OCI-LY7 (cell line): ENCODE measurements at regions not wholly inside any gene's neighbourhood (a gene's known extent, or its start where the extent isn't known, plus 50 kb on each side); places are given as distances from the start of the nearest gene placed in this dataset.

Experiments used
- EZH2phosphoT487 ChIP-seq: fragments of 200-600 bp; sonication (generic); IDR thresholded peaks from 2 replicates; pipeline ENCODE4 v1.6.1; 2018; ENCODE audit warnings: low read depth, borderline replicate concordance, mild to moderate bottlenecking, mixed run types, antibody characterized with exemption, low read length, moderate library complexity, mixed read lengths
- TF ChIP-seq, protein P1 (sequence below): fragments of 200-600 bp; sonication (generic); conservative IDR thresholded peaks from 2 replicates; pipeline ENCODE4 v1.5.1; 2014; ENCODE audit warnings: mild to moderate bottlenecking, antibody characterized with exemption, low read length, moderate library complexity, mixed read lengths

DNA sequence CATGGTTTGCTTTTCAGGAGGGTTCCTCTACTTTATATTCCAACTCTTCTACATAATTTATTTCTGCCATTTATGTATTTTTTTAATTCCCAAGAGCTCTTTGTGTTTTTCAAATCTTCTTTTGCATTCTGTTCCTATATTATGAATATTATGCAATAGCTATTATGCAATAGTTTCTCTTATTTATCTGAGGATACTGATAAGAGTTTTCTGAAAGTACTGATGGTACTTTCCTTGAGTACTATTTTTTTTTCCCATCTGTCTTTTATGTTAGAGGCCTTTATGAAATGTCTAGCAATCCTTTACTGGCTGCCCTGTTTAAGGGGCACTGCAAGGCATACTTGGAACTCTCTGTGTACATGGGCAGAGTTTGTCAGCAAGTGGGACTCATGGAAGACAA is 93.4 kb downstream of the SLC41A2 start:
- TF ChIP-seq, protein P1, sequence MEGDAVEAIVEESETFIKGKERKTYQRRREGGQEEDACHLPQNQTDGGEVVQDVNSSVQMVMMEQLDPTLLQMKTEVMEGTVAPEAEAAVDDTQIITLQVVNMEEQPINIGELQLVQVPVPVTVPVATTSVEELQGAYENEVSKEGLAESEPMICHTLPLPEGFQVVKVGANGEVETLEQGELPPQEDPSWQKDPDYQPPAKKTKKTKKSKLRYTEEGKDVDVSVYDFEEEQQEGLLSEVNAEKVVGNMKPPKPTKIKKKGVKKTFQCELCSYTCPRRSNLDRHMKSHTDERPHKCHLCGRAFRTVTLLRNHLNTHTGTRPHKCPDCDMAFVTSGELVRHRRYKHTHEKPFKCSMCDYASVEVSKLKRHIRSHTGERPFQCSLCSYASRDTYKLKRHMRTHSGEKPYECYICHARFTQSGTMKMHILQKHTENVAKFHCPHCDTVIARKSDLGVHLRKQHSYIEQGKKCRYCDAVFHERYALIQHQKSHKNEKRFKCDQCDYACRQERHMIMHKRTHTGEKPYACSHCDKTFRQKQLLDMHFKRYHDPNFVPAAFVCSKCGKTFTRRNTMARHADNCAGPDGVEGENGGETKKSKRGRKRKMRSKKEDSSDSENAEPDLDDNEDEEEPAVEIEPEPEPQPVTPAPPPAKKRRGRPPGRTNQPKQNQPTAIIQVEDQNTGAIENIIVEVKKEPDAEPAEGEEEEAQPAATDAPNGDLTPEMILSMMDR = no peak
- no peak for TF ChIP-seq EZH2phosphoT487
